Uterus (tissue), 2 donors: ENCODE measurements at regions not wholly inside any gene's neighbourhood (a gene's known extent, or its start where the extent isn't known, plus 50 kb on each side); places are given as distances from the start of the nearest gene placed in this dataset.

ENCODE experiments used
- CTCF ChIP-seq, 4 experiments: fragments of 200-600 bp in 2 of 4; fragments of 450-650 bp in 2 of 4; sonication (generic) in 2 of 4; IDR thresholded peaks; one replicate each; pipeline ENCODE4 v1.5.1; 2016 to 2019; ENCODE audit warnings: antibody characterized with exemption in 4 of 4, mild to moderate bottlenecking in 2 of 4, moderate library complexity in 1 of 4
- POLR2A ChIP-seq, 2 donors: fragments of 450-650 bp; IDR thresholded peaks; one replicate each; pipeline ENCODE4 v1.6.1; 2016; ENCODE audit warnings: antibody characterized with exemption in 2 of 2, mild to moderate bottlenecking in 1 of 2, moderate library complexity in 1 of 2

DNA sequence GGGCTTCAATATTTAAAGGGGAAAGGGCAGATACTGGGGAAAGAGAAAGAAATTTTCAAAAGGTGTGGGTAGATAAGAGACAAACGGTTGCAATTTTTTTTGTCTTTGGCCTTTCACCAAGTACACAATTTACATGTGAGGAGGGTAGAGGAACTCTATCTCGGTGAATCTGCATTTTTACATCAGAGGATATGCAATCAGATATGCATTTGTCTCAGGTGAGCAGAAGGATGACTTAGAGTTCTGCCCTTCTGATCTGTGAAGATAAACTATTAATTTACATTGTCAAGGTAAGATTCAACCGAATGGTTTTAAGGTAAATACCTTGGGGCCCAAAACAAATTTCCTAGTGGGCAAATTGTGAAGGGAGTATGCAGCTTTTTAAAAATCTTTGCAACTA is 169.9 kb downstream of the COX18 start:
- TF ChIP-seq CTCF (IDR thresholded peaks at IDR 0.05) = no peak
- no peak for TF ChIP-seq POLR2A (IDR thresholded peaks at IDR 0.05)
